ENCODE measurements at regions not wholly inside any gene's neighbourhood (a gene's known extent, or its start where the extent isn't known, plus 50 kb on each side); places are given as distances from the start of the nearest gene placed in this dataset.

DNA sequence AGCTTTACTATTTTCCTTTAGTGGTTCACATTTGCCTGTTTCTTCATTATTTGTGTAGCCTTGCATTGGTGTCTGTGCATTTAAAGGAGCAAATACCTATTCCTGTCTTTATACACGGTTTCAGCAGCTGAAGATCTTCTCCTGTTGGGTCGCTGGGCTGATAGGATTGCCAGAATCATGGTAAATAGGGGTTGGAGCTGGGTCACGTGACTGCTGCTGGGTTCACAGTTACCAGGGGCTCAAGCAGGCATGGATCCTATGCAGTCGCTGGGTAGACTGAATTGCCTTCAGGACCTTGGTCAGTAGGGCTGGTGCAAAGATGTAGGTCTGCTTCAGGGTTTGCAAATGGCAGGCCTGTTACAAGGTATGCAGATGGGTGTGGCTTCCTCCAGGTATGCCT is 398.4 kb downstream of the RPS29 start:
- no peak overlapping the region for H3K4me3 ChIP-seq (ENCODE audit: low read depth, low read length)
- TF ChIP-seq CTCF (IDR thresholded peaks at IDR 0.05; ENCODE audit: borderline replicate concordance, insufficient read depth, low read depth, low read length): no peak

DNA sequence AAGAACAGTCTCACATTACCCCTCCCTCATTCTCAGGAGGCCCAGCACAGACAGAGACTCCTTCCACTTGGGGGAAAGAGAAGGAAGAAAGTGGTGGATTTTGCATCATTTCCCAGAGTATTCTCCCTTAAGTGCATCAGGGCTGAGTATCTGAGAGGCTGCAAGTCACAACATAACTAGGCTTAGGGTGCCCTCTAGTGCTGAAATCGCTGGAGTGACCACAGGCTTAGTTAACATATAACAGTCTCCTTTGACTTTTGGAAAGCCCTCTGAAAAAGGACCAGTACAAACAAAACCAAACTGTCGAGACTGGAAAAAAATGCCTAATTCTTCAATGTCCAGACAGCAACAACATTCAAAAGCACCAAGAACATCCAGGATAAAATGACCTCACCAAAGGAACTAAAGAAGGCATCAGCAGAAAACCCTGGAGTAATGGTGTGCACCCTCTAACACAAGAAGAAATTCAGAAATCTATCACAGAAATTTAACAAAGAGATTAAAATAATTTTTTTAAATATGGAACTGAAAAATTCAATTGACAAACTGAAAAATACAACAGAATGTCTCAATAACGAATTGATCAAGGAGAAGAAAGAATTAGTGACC is 412.3 kb downstream of the RPS29 start:
- peak; percentile 67; the same call in 1 of the 2 replicates for TF ChIP-seq CTCF (IDR thresholded peaks at IDR 0.05; ENCODE audit: borderline replicate concordance, insufficient read depth, low read depth, low read length)
- H3K4me3 ChIP-seq (ENCODE audit: low read depth, low read length): no peak overlapping the region

GRCh38 chr14:49164074-49164473 is 422.1 kb downstream of the RPS29 start:
- TF ChIP-seq CTCF (IDR thresholded peaks at IDR 0.05; ENCODE audit: borderline replicate concordance, insufficient read depth, low read depth, low read length): no peak
- H3K4me3 ChIP-seq (ENCODE audit: low read depth, low read length): no peak overlapping the region

DNA sequence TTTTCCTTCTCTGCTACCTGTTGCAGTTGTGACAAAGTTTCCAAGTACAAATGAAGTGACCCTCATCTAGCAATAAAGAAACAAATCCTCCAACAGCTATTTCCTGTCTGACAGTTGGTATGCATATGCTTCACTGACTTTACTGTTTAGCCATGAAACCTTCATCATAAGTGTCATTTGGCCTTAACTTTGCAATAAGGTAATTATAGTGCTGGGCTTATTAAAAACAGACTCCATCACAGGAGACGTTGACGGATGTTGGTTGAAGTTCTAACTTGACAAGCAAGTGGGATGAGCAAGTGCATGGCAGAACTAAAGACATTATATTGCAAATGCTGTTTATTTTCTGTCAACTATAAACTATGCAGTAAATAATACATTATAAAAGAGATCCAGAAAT is 425.2 kb downstream of the RPS29 start:
- no peak overlapping the region for H3K4me3 ChIP-seq (ENCODE audit: low read depth, low read length)
- no peak for TF ChIP-seq CTCF (IDR thresholded peaks at IDR 0.05; ENCODE audit: borderline replicate concordance, insufficient read depth, low read depth, low read length)

DNA sequence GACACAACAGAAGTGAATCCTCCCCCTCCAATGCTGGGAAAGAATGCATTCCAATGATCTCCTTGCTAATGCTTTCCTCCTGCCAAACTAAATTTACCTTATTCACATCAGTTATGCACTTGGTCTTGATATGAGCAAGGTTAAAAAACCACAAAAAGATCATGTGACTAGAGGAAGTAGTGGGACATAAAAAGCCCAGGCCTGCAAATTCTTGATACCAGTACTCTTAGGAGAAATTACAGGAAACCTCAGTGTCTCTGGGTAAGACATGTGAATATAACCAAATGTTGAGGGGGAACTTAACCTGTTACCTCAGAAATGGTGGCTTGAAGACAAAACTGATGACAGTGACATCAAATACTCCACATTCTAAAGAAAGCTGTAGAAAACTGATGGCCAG is 427.1 kb downstream of the RPS29 start:
- no peak overlapping the region for H3K4me3 ChIP-seq (ENCODE audit: low read depth, low read length)
- TF ChIP-seq CTCF (IDR thresholded peaks at IDR 0.05; ENCODE audit: borderline replicate concordance, insufficient read depth, low read depth, low read length): no peak

DNA sequence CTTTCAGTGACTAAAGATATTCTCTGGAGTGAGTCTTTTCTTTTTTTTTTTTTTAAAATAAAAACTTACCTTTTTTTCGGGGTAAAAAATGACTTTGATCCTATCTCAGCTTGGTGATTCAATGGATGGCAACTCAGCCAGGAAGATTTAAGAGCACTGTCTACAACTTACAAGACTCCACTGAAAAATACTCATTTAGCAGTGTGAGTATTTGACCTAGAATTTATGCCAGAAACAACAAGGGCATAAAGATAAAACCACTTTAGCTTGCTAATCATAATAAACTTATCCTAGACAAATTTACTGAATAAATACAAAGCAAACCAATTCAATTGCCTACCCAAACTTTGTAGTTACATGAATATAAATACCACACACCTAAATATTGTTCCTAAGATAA is 446.6 kb downstream of the RPS29 start:
- no peak for TF ChIP-seq CTCF (IDR thresholded peaks at IDR 0.05; ENCODE audit: borderline replicate concordance, insufficient read depth, low read depth, low read length)

DNA sequence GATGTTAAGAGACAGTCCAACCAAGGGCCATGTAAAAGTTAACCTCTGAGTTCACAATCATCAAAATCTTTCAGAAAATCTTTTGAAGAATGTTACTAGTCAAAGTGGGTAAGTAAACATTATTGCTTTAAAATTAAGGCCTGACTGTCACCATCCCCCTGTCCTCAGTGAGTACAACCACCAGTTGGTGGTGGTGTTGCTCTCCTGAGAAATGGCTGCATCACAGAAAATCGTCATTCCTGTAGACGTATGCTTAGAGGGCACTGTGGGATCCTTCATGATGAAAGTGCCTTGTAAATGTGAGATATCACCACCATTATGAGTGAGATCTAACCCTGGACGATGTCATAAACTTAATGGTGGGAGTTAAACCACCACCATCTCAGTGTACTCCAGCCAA is 451.2 kb downstream of the RPS29 start:
- no peak for TF ChIP-seq CTCF (IDR thresholded peaks at IDR 0.05; ENCODE audit: borderline replicate concordance, insufficient read depth, low read depth, low read length)
- no peak overlapping the region for H3K4me3 ChIP-seq (ENCODE audit: low read depth, low read length)

More for the DNA sequence above, 446.6 kb downstream of the RPS29 start:
- no peak overlapping the region for H3K4me3 ChIP-seq (ENCODE audit: low read depth, low read length)
